Liver (tissue), 2 donors: ENCODE measurements at regions not wholly inside any gene's neighbourhood (a gene's known extent, or its start where the extent isn't known, plus 50 kb on each side); places are given as distances from the start of the nearest gene placed in this dataset.
"Not testable (repeated sequence)": the region's sequence is repeated elsewhere in the genome, so short reads cannot be mapped to it uniquely, and the experiment has no call there.

Experiments
- JUND ChIP-seq, 2 donors: IDR thresholded peaks; 2 replicates each; pipeline ENCODE4 v1.6.1; 2016; ENCODE audit warnings: antibody characterized with exemption in 2 of 2
- TF ChIP-seq, protein P1 (sequence below): IDR thresholded peaks from 2 replicates; pipeline ENCODE4 v1.6.1; 2016; ENCODE audit warnings: antibody characterized with exemption, mild to moderate bottlenecking
- donor health status: healthy.

GRCh38 chr14:59058776-59059175 is 129.7 kb upstream of the DAAM1 start:
- not testable (repeated sequence) for TF ChIP-seq JUND (IDR thresholded peaks at IDR 0.05)
- TF ChIP-seq, protein P1, sequence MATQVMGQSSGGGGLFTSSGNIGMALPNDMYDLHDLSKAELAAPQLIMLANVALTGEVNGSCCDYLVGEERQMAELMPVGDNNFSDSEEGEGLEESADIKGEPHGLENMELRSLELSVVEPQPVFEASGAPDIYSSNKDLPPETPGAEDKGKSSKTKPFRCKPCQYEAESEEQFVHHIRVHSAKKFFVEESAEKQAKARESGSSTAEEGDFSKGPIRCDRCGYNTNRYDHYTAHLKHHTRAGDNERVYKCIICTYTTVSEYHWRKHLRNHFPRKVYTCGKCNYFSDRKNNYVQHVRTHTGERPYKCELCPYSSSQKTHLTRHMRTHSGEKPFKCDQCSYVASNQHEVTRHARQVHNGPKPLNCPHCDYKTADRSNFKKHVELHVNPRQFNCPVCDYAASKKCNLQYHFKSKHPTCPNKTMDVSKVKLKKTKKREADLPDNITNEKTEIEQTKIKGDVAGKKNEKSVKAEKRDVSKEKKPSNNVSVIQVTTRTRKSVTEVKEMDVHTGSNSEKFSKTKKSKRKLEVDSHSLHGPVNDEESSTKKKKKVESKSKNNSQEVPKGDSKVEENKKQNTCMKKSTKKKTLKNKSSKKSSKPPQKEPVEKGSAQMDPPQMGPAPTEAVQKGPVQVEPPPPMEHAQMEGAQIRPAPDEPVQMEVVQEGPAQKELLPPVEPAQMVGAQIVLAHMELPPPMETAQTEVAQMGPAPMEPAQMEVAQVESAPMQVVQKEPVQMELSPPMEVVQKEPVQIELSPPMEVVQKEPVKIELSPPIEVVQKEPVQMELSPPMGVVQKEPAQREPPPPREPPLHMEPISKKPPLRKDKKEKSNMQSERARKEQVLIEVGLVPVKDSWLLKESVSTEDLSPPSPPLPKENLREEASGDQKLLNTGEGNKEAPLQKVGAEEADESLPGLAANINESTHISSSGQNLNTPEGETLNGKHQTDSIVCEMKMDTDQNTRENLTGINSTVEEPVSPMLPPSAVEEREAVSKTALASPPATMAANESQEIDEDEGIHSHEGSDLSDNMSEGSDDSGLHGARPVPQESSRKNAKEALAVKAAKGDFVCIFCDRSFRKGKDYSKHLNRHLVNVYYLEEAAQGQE: not testable (repeated sequence)
